ENCODE measurements at regions not wholly inside any gene's neighbourhood (a gene's known extent, or its start where the extent isn't known, plus 50 kb on each side); places are given as distances from the start of the nearest gene placed in this dataset.

GRCh38 chr3:187804745-187805121 is 59.5 kb upstream of the BCL6 start:
- TF ChIP-seq CTCF (IDR thresholded peaks at IDR 0.05) (no peak), POLR2A (IDR thresholded peaks at IDR 0.05) (no peak), EP300 (IDR thresholded peaks at IDR 0.05) (no peak)
